Keratinocyte (primary cell): ENCODE measurements at regions not wholly inside any gene's neighbourhood (a gene's known extent, or its start where the extent isn't known, plus 50 kb on each side); places are given as distances from the start of the nearest gene placed in this dataset.
A peak's percentile ranks its signal among the peaks of the same experiment; 100 is the strongest.

Source experiments
- DNase-seq: peaks from one replicate; pipeline ENCODE4 v3.0.0-alpha.2; 2011; ENCODE audit warnings: low read depth, missing footprints, low spot score
- FAIRE-seq: peaks from 2 replicates; lab custom pipeline; 2011; peaks lifted over from hg19 to GRCh38; lab: Jason Lieb, UNC
- H2AFZ ChIP-seq: 2 replicates; pipeline ENCODE4 v1.6.0; 2012; ENCODE audit warnings: low read length, control low read depth, inconsistent platforms; ENCODE audit not compliant: control insufficient read depth
- H3K27ac ChIP-seq: 2 replicates; pipeline ENCODE4 v1.5.1; 2011; ENCODE audit warnings: low read length; ENCODE audit not compliant: control insufficient read depth, insufficient read depth
- H3K27me3 ChIP-seq: 3 replicates; pipeline ENCODE4 v1.6.0; 2011; ENCODE audit warnings: low read length; ENCODE audit not compliant: control insufficient read depth, insufficient read depth; ENCODE audit errors: extremely low read depth
- H3K36me3 ChIP-seq, 2 experiments: 2 replicates in 1 of 2; 3 replicates in 1 of 2; pipeline ENCODE4 v1.5.1; 2011; ENCODE audit warnings: low read length in 2 of 2, mild to moderate bottlenecking in 1 of 2; ENCODE audit not compliant: control insufficient read depth in 2 of 2, insufficient read depth in 2 of 2; ENCODE audit errors: extremely low read depth in 1 of 2
- H3K4me1 ChIP-seq: 3 replicates; pipeline ENCODE4 v1.5.1; 2011; ENCODE audit warnings: low read length; ENCODE audit not compliant: control insufficient read depth, insufficient read depth; ENCODE audit errors: extremely low read depth
- H3K4me2 ChIP-seq: 3 replicates; pipeline ENCODE4 v1.6.0; 2011; ENCODE audit warnings: low read depth, low read length; ENCODE audit not compliant: control insufficient read depth, insufficient read depth; ENCODE audit errors: extremely low read depth
- H3K4me3 ChIP-seq, 3 experiments: fragments of 200-600 bp in 1 of 3; sonication (generic) in 1 of 3; 2 replicates in 2 of 3; 3 replicates in 1 of 3; pipeline ENCODE4 v1.5.1; 2011 to 2016; ENCODE audit warnings: low read length in 3 of 3, mild to moderate bottlenecking in 3 of 3, control low read depth in 2 of 3, inconsistent platforms in 1 of 3, low read depth in 1 of 3, mixed read lengths in 1 of 3, mixed run types in 1 of 3, moderate library complexity in 1 of 3; ENCODE audit not compliant: control insufficient read depth in 2 of 3, insufficient read depth in 2 of 3; ENCODE audit errors: extremely low read depth in 1 of 3
- H3K79me2 ChIP-seq: 2 replicates; pipeline ENCODE4 v1.6.0; 2012; ENCODE audit warnings: low read length; ENCODE audit not compliant: control insufficient read depth, insufficient read depth
- H3K9ac ChIP-seq: 3 replicates; pipeline ENCODE4 v1.6.0; 2011; ENCODE audit warnings: low read length; ENCODE audit not compliant: control insufficient read depth, insufficient read depth; ENCODE audit errors: extremely low read depth
- H3K9me1 ChIP-seq: 3 replicates; pipeline ENCODE4 v1.6.0; 2011; ENCODE audit warnings: low read length; ENCODE audit not compliant: control insufficient read depth, insufficient read depth; ENCODE audit errors: extremely low read depth
- H3K9me3 ChIP-seq: 2 replicates; pipeline ENCODE4 v1.5.1; 2012; ENCODE audit warnings: low read depth, low read length; ENCODE audit not compliant: control insufficient read depth
- H4K20me1 ChIP-seq: 3 replicates; pipeline ENCODE4 v1.6.0; 2011; ENCODE audit warnings: low read length; ENCODE audit not compliant: control insufficient read depth, insufficient read depth; ENCODE audit errors: extremely low read depth
- EZH2 ChIP-seq: IDR thresholded peaks from one replicate; pipeline ENCODE4 v1.6.1; 2012; ENCODE audit warnings: inconsistent platforms, mild to moderate bottlenecking, low read length, moderate library complexity
- dilution Hi-C: fragments of 300-500 bp; cut with MboI; formaldehyde crosslinking; loops from one replicate; pipeline ENCODE4 v1.7.0; 2020; ENCODE audit warnings: low sequenced_read_pairs; ENCODE audit not compliant: extremely low pct_ligation_motif_present
- TF ChIP-seq, protein P1 (sequence below), 3 experiments: IDR thresholded peaks in 1 of 3; conservative IDR thresholded peaks in 1 of 3; optimal IDR thresholded peaks in 1 of 3; 2 replicates in 2 of 3; 3 replicates in 1 of 3; pipeline versions ENCODE3 to v1.5.1; 2011; ENCODE audit warnings: low read length in 3 of 3, mild to moderate bottlenecking in 3 of 3, moderate library complexity in 2 of 3, control low read depth in 1 of 3, inconsistent platforms in 1 of 3; ENCODE audit not compliant: insufficient read depth in 2 of 3; ENCODE audit errors: extremely low read depth in 1 of 3

DNA sequence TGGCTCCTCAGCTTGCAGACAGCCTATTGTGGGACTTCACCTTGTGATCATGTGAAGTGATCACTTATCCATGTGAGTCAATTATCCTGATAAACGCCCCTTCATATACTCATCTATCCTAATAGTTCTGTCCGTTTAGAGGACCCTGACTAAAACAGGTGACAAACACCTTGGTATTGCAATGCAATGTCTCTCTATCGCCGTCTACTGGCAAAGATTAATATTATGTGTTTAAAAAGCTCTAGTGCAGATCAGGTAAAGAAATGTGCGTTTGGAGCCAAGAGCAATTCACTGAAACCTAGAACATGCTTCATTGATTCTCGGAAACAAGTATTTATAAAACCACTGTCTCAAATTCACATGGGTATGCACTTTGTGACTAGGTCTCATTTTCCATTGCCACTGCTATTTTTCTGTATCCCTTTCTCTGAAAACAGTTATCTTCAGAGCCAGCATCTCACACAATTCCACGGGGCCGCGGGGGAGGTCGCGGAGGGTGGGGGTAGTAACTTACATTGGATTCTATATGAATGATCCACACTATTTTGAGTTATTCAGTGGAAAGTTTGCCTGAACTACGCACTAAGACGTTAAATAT is 554.6 kb upstream of the NCAM2 start:
- no peak overlapping the region for H3K4me3 ChIP-seq
- dilution Hi-C loops = no loop called here
- H3K9me3 ChIP-seq = peaks cover 2% of the 10 kb centered on the region
- H3K36me3 ChIP-seq = no peaks in the 10 kb centered on the region
- H3K4me1 ChIP-seq = no peaks in the 10 kb centered on the region
- H3K9ac ChIP-seq = no peak overlapping the region
- FAIRE-seq (no peak), DNase-seq (no peak)
- no peak overlapping the region for H2AFZ ChIP-seq
- no peak overlapping the region for H3K27ac ChIP-seq
- no peaks in the 10 kb centered on the region for H3K9me1 ChIP-seq
- H3K4me2 ChIP-seq = no peak overlapping the region
- H3K79me2 ChIP-seq = no peaks in the 10 kb centered on the region
- H3K27me3 ChIP-seq = no peaks in the 10 kb centered on the region
- no peak for TF ChIP-seq EZH2
- TF ChIP-seq, protein P1, sequence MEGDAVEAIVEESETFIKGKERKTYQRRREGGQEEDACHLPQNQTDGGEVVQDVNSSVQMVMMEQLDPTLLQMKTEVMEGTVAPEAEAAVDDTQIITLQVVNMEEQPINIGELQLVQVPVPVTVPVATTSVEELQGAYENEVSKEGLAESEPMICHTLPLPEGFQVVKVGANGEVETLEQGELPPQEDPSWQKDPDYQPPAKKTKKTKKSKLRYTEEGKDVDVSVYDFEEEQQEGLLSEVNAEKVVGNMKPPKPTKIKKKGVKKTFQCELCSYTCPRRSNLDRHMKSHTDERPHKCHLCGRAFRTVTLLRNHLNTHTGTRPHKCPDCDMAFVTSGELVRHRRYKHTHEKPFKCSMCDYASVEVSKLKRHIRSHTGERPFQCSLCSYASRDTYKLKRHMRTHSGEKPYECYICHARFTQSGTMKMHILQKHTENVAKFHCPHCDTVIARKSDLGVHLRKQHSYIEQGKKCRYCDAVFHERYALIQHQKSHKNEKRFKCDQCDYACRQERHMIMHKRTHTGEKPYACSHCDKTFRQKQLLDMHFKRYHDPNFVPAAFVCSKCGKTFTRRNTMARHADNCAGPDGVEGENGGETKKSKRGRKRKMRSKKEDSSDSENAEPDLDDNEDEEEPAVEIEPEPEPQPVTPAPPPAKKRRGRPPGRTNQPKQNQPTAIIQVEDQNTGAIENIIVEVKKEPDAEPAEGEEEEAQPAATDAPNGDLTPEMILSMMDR (optimal IDR thresholded peaks at IDR 0.05 in 1 of 3, IDR thresholded peaks at IDR 0.05 in 1 of 3, conservative IDR thresholded peaks at IDR 0.05 in 1 of 3; ENCODE audit: extremely low read depth in 1 of 3, insufficient read depth in 2 of 3, low read length in 3 of 3) = peak in 1 of 3 experiments; percentile 39
- no peaks in the 10 kb centered on the region for H4K20me1 ChIP-seq

DNA sequence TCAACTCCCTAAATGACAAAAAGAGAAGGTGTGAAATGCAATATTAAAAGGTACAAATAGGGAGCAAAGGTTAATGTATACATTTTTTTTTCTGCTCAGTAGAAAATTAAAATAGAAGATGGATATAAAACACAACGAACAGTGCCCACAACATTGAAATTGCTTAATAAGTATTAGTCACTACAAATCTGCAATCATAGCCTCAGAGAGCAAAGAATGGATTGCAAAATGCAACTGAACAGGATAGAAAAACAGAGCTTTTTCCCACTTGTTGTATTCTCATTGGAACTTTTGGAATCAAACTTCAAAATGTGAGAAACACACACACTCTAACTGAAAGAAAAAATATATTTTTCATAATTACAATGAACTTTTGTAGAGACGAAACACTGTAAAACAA is 552.2 kb upstream of the NCAM2 start:
- Histone ChIP-seq H4K20me1 (no peaks in the 10 kb centered on the region), H3K27me3 (no peaks in the 10 kb centered on the region), H3K36me3 (no peaks in the 10 kb centered on the region), H3K9ac (no peak overlapping the region), H3K4me2 (no peak overlapping the region), H3K4me3 (no peak overlapping the region), H3K9me3 (peaks cover 2% of the 10 kb centered on the region), H3K4me1 (no peaks in the 10 kb centered on the region), H2AFZ (no peak overlapping the region), H3K27ac (no peak overlapping the region), H3K79me2 (no peaks in the 10 kb centered on the region), H3K9me1 (no peaks in the 10 kb centered on the region)
- FAIRE-seq = no peak
- no peak for DNase-seq
- dilution Hi-C loops = no loop called here
- TF ChIP-seq EZH2 = no peak
- TF ChIP-seq, protein P1 (optimal IDR thresholded peaks at IDR 0.05 in 1 of 3, IDR thresholded peaks at IDR 0.05 in 1 of 3, conservative IDR thresholded peaks at IDR 0.05 in 1 of 3; ENCODE audit: extremely low read depth in 1 of 3, insufficient read depth in 2 of 3, low read length in 3 of 3) = no peak
